ENCODE measurements at regions not wholly inside any gene's neighbourhood (a gene's known extent, or its start where the extent isn't known, plus 50 kb on each side); places are given as distances from the start of the nearest gene placed in this dataset.

DNA sequence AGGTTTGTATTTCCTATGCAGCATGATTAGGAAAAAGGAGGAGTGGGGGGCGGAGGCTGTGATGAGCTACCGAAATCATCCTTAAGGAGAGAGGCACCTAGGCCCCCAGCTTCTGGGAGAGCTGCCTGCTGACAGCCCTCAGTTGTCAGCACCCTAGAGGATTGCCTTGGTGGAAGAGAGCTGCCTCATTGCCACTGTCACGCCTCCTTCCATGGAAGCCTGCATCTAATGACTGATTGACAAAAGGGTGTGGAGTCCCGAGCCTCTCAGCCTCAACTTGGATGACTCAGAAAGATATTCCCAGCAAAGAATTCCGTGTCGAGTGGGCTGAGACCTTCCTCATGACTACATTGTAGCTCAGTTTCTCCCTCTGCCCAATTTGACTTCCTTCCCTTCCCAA is 320.4 kb upstream of the PROK2 start:
- DNase-seq (ENCODE audit: low read depth) = no peak
- no peak overlapping the region for H3K4me3 ChIP-seq (ENCODE audit: low read depth, low read length)
- TF ChIP-seq, protein P1, sequence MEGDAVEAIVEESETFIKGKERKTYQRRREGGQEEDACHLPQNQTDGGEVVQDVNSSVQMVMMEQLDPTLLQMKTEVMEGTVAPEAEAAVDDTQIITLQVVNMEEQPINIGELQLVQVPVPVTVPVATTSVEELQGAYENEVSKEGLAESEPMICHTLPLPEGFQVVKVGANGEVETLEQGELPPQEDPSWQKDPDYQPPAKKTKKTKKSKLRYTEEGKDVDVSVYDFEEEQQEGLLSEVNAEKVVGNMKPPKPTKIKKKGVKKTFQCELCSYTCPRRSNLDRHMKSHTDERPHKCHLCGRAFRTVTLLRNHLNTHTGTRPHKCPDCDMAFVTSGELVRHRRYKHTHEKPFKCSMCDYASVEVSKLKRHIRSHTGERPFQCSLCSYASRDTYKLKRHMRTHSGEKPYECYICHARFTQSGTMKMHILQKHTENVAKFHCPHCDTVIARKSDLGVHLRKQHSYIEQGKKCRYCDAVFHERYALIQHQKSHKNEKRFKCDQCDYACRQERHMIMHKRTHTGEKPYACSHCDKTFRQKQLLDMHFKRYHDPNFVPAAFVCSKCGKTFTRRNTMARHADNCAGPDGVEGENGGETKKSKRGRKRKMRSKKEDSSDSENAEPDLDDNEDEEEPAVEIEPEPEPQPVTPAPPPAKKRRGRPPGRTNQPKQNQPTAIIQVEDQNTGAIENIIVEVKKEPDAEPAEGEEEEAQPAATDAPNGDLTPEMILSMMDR (conservative IDR thresholded peaks at IDR 0.05; ENCODE audit: low read depth, low read length) = no peak

- TF ChIP-seq, protein P1 (conservative IDR thresholded peaks at IDR 0.05; ENCODE audit: low read depth, low read length) = no peak
- no peak for DNase-seq (ENCODE audit: low read depth)
- no peak overlapping the region for H3K4me3 ChIP-seq (ENCODE audit: low read depth, low read length)
Observed at GRCh38 chr3:72102112-72102616, 317.2 kb upstream of the PROK2 start.

GRCh38 chr3:72101494-72101893 is 316.5 kb upstream of the PROK2 start:
- no peak overlapping the region for H3K4me3 ChIP-seq (ENCODE audit: low read depth, low read length)
- DNase-seq (ENCODE audit: low read depth) = no peak
- TF ChIP-seq, protein P1 (conservative IDR thresholded peaks at IDR 0.05; ENCODE audit: low read depth, low read length) = no peak

DNA sequence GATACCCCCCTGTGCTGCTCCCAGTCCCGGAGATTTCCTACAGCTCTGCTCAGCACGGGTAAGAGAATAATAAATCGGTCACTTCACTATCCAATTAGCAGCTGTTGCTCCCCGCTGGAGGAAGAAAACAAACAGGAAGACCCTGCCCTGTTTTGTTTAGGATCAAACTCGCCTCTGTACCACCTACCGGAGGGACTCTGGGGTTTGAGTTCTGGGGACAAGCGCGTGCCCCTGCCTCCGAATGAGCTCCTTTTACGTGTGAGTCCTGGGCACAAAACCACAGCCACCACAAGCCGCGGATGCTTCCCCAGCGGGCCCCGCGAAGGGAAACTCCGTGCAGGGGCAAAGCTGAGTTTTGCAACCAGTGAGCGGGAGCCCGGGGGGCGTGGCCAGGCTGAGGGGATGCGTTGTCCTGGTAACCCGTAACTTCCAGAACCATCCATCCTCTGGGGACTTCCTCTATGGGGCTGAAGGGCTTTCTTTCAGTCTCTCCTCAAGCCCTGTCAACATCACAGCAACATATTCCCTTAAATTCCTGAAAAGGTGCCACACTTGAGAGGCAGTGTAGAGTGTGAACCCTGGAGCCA is 315.7 kb upstream of the PROK2 start:
- DNase-seq (ENCODE audit: low read depth) = peak; percentile 84
- TF ChIP-seq, protein P1 (conservative IDR thresholded peaks at IDR 0.05; ENCODE audit: low read depth, low read length) = no peak
- peak overlapping the region; percentile 51 for H3K4me3 ChIP-seq (ENCODE audit: low read depth, low read length)

DNA sequence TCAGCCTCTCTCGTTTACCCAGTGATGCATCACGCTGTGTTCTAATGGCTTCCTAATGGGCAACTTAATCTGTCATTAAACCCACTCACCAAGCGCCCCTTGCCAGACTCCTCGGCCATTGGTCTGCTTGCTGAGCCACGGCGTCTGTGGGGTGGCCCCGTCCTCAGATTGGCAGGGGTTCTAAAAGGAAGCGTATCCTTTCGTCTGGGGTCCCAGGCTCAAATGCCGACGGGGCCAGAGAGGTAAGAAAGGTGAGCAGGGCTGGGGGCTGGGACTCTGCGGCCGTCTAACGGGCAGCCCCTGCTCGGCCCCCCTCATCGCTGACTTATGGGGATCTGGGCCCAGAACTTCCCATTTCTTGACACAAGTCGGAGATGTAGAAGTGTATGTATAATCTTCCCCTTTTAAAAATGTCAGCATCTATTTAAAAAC is 315.1 kb upstream of the PROK2 start:
- DNase-seq (ENCODE audit: low read depth) = no peak
- H3K4me3 ChIP-seq (ENCODE audit: low read depth, low read length) = peak overlapping the region; percentile 51
- TF ChIP-seq, protein P1 (conservative IDR thresholded peaks at IDR 0.05; ENCODE audit: low read depth, low read length) = no peak

DNA sequence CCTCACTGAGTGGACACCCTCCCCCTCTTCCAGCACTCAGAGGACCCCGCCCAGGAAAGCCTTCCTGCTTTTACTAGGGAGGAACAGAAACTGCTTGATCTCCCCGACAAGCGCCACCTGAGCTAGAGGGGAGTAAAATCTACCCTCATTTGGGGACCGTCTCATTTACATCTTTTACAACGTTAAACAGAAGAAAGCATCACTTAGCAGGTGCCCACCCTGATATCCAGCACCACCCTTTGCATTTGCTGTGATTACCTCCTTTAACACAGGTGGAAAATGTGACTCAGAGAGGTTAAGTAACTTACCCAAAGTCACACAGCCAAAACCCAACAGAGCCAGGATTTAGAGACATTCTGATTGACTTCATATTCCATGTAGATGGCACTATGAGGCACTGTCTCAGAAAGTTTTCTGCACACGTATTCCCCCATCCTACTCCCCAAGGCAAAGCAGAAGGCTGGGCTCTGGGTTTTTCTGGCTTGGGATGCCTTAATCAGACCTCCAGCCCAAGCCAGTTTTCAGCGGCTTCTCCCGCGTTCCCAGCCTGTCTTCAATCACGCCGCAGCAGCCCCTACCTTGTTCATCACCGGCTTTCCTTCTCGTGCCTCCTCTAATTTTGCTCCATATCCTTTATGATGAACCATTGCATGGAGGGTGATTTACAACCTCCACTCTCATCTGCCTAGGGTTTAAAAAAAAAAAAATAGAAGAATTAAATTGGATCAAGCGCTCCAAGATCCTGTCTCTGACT is 314.6 kb upstream of the PROK2 start:
- no peak for DNase-seq (ENCODE audit: low read depth)
- TF ChIP-seq, protein P1 (conservative IDR thresholded peaks at IDR 0.05; ENCODE audit: low read depth, low read length) = no peak
- no peak overlapping the region for H3K4me3 ChIP-seq (ENCODE audit: low read depth, low read length)

Measured in choroid plexus epithelial cell (primary cell).